Fibroblast of skin of abdomen (primary cell): ENCODE measurements at regions not wholly inside any gene's neighbourhood (a gene's known extent, or its start where the extent isn't known, plus 50 kb on each side); places are given as distances from the start of the nearest gene placed in this dataset.

ENCODE experiments used
- DNase-seq: peaks from one replicate; pipeline ENCODE4 v3.0.0-alpha.2; 2013

DNA sequence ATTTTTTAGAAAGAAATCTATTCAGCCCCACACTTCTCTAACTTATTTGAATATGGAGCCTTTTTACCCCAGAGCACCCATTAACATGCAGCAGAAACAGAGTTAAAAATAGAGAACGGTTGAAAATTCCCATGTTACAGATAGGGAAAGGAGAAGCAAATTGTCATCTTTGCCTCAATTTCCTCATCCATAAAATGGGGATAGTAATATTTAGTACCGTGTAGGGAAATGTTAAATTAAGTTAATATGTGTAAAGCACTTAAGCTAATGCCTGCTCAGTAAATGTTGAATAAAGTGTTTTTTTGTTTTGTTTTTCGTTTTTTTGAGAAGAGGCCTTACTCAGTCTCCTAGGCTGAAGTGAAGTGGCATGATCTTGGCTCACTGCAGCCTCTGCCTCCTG, 50.3 kb downstream of the NAV1 start:
- no peak for DNase-seq

GRCh38 chr1:201590474-201590873, 51.5 kb downstream of the NAV1 start:
- no peak for DNase-seq

- DNase-seq = no peak
Observed at GRCh38 chr1:201591348-201591747, 52.4 kb downstream of the NAV1 start.

DNA sequence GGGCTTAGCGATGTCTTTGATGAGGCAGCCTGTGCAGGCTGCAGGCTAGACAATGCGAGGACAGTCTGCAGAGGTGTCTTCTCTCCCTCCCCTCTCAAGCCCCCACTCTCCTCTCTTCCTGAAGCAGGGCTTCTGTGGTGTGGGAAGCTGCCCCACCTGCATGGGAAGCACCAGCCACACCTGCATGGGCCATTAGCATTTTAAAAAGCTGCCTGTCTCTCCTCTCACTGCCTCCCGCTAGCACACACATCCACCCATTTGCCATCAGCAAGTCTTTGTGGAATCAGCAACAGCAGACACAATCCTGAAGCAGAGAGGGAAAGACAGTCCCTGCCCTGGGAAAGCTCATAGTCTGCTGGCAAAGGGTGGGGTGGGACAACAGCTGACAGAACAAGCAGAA, 53.1 kb downstream of the NAV1 start:
- no peak for DNase-seq

DNA sequence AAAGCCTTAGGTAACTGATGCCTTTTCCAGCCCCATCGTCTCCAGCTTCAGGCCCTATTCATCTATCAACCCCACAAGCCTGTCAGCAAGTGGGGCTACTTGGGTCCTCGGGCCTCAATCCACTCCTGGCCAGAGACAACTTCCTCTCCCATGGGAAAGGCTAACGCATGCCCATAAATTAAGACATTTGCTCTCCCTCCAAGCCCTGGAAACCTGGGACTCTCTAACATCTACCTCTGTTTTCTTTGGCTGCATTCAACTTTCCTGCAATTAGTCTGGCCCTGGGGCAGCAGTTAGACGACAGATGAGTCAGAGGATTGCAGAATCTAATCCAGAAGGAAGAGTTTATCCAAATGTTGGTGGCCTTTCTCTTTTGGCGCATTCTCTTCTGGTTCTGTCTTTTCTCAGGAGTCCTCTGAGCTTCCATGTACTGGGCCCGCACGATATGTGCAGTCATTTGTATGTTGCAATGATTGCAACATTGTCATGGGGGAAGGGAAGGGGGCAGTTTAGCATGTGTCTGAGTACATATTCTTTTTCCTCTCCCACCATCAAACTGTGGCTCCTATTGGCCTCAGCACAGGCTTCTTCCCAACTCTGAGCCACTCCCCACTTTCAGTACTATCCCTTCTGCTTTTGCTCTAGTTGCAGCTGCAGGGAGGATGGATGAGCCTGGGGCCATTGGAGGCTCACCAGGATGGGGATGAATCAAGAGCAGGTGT, 54.4 kb downstream of the NAV1 start:
- DNase-seq = peak; percentile 99

- peak; percentile 36 for DNase-seq
Observed at GRCh38 chr1:201594575-201595245, 55.8 kb downstream of the NAV1 start.

- DNase-seq = no peak
Observed at GRCh38 chr1:201595381-201595780, 56.5 kb downstream of the NAV1 start.

DNA sequence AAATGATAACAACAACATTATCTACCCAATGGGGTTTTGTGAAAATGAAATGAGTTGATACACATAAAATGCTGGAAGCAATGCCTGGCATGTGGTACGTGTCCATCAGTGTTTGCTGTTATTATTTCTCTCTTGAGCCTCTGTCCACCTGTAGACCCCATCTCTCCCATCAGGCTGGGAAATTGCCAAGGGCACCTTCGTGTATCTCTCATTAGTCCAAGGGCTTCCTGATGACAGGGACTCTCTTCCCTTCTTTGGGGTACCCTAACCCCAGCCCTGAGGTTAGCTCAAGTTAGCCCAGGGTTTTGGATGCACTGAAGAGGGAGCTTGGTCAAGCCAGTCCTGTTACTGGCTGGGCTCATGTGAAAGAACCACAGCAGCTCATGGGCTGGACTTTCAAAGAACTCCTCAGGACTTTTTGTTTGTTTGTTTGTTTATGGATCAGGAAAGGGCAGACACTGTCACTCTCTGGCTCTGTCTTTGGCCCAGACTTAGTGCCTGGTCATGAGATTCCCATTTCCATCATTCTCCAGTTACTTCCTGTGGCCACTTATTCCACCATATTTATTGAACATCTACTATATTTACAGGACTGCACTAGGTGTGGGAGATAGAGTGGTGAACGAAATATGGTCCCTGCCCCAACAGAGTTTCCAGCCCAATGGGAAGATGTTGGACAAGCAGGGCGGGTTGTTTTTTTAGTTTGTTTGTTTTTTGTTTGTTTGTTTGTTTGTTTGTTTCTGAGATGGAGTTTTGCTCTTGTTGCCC, 57.4 kb downstream of the NAV1 start:
- no peak for DNase-seq

DNA sequence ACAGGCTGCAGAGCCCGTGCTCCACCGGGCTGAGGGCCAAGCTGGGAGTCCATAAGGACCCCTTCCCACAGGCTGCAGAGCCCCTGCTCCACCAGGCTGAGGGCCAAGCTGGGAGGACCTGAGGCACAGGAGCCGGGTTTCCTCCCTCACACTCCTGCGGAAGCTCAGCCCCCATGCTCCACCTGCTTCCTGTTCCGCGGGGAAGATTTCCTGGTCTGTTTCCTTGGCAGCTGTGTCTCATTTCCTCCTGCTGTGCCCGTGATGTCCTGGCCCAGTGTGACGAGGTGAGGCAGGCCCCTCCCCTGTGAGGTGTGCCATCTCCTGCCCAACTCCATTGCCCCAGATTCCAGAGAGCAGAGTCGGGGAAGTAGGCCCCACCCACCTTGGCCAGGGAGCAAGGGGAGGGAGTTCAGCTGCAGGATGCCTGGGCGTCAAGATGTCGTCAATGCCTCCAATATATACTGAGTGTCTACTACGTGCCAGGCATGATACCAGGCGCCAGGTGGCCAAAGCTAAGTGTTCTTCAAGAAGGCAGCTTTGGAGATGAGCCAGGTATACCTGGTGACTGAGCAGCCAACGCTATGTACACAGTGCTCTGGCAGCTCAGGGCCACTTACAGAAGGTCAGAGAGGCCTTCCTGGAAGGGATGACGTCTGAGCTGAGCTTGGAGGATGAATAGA, 58.8 kb downstream of the NAV1 start:
- no peak for DNase-seq

GRCh38 chr1:201598396-201598795, 59.5 kb downstream of the NAV1 start:
- DNase-seq = no peak

DNA sequence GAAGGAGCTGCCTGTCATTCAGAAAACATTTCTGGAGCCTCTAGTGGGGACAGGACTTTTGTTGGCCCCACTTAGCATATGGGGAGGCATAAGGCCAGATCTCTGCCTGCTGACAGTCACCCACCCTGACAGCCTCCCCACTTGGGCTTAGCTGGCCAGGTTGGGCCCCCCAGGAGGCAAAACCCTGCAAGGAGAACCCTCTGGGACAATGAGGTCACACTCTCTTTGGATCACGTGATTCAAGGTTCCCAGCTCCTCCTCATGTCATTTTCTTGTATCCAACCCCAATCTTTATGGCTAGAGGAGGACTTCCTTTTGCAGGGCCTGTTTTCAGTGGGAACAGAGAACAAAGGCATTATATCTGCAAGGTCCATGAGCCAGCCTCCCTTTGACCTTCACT, 60.0 kb downstream of the NAV1 start:
- DNase-seq = no peak

- peak; percentile 65 for DNase-seq
Observed at GRCh38 chr1:201599548-201599947, 60.6 kb downstream of the NAV1 start.

- peak; percentile 98 for DNase-seq
Observed at GRCh38 chr1:201602413-201603265, 63.7 kb downstream of the NAV1 start.

DNA sequence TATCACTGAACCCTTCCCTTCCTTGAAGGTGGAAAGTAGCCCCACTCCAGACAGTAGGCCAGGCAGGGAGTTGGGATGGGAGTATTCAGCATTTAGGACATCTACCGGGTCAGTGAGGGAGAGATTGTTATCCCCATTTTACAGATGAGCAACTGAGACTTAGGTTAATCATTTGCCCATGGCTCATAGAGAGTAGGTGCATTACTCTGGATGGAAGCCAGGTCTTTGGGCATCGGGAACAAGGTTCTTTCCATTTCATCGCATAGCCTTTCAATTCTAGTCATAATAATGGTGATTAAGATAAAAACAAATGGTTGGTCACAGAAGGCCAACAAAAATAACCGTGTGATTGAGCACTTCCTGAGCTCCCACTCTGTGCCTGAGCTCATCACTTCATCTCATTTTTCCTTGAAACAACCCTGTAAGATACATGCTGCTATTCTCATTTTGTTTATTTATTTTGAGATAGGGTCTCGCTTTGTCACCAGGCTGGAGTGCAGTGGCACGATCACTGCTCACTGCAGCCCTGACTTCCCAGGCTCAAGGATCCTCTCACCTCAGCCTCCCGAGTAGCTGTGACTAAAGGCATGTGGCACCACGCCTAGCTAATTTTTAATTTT, 64.8 kb downstream of the NAV1 start:
- peak; percentile 68 for DNase-seq

DNA sequence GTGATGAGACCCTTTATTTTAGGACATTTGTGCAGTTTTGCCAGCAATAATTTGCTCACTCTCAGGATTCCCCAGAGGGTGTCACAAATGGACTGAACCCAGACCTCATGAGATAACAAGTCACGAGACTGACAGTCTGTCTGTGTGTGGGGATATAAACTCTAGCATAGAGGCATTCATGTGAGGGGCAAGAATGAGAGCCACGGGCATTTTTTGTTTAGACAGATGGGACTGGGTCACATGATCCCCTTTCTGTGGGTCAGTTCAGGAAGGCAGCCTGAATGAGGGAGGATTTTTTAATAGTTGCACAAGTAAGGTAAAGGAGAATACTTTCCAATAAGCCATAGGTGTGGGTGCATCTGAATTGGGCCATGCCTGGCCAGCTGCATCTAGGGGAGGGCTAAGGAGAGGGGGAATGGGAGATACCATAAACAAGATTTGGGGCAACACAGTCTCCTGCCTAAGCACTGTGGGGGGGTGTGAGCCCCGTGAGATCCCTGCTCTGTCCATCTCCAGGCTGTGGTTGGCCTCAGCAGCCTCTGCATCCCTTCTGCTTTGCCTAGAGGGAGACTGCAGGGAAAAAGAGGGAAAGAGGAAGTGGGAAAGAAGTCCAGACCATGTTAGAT, 66.6 kb downstream of the NAV1 start:
- DNase-seq = no peak

- no peak for DNase-seq
Observed at GRCh38 chr1:201606096-201606495, 67.2 kb downstream of the NAV1 start.

- DNase-seq = peak; percentile 66
Observed at GRCh38 chr1:201606623-201607022, 67.7 kb downstream of the NAV1 start.

DNA sequence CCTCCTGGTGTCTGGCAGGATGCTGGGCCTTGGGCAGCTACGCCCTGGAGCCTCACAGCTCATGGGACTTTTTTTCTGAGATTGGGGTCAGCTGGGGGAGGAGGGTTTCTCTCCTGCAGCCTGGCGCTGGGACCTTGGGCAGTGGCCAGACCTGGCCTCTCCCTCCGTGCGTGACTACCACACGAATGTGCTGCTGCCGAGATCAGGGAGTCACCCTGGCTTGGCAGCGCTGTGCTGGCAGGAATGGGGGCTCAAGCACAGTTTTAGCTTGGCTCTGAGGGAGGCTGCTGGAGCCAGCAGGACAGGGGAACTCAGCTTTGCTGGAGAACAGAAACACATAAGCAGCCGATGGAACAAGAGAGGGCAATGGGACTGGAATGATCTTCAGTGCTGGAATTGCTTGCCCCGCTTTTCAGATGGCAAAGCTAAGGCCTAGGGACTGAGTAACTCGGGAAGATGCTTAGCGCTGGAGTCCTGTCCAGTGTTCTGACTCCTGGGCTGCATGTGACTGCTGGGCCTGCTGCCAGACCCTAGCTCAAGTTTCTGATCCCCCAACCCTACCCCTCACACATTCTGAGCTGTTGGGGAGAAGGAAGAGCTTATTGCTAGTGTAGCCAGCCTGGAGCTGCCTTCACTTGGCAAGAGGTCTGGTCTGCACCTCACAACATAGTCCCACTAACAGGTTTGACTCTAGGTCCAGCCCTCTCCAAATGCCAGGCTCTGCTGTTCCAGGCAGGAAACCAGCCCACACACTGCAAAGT, 69.9 kb downstream of the NAV1 start:
- no peak for DNase-seq

DNA sequence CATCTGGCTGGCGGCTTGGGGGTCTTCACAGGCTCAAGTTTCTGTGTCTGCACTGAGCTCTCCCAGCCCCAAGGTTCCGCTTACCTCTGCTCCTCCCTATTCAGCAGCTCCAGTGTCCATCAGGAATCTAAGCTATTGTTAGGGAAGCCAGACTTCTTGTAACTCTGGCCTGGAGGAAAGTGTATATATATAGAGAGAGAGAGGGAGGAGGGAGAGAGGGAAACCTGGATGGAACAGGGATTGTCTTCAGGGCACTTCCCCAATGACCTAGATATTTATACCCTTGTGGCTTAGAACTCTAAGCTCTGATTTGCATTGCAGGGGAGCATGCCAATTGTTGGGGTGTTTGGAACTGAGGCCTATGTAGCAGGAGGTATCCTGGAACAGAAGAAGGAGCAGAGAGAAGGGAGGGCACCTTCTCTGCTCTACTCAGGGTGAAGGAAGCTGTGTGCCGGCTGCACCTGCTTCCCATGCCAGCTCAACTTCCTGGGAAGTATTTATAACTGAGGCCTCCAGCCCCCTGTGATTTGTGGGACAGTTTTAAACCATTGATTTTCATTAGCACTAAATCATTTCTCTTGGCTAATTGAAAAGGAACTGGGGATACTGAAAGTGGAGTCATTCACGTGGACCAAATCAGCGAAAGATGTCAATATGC, 70.9 kb downstream of the NAV1 start:
- DNase-seq = no peak

DNA sequence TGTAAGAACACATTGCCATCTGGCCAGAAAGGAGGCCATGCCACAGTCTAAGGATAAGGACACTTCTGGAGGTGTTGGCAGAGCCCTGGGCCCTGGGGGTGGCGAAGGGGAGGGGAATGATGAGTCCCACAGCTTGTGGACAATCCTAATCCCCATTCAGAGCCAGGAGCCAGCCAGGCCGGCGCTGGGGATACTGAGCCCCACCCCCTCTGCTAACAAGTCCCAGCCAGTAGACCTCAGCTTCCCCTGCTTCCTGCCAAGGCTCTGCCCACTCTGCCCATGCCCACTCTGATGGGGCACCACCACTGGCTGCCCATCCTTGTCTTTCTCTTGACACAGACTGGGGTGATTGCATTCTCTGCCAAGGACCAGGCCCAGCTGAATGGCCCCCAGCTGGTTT, 71.9 kb downstream of the NAV1 start:
- no peak for DNase-seq
